Endothelial cell of umbilical vein (primary cell): ENCODE measurements at regions not wholly inside any gene's neighbourhood (a gene's known extent, or its start where the extent isn't known, plus 50 kb on each side); places are given as distances from the start of the nearest gene placed in this dataset.

Experiments used
- BruUV-seq: library from RNA; stranded (reverse); fragments of 400-500 nt; replicated peaks from 2 replicates; lab custom pipeline; 2021; lab: Mats Ljungman, UMichigan
- CTCF ChIA-PET: fragments of 300-600, 350-600 bp; sonication (Branson Sonifier 250); formaldehyde crosslinking; loops from one replicate; lab custom pipeline; 2021; ENCODE audit warnings: antibody characterized with exemption, inconsistent platforms; lab: Charles Lee
- POLR2A ChIA-PET: fragments of 300-600, 350-600 bp; sonication (Branson Sonifier 250); formaldehyde crosslinking; loops from one replicate; lab custom pipeline; 2021; ENCODE audit warnings: antibody characterized with exemption, inconsistent platforms; lab: Charles Lee
- DNase-seq: peaks from one replicate; pipeline ENCODE4 v3.0.0-alpha.2; 2011; ENCODE audit warnings: low read depth, low spot score
- FAIRE-seq: peaks from 2 replicates; lab custom pipeline; 2011; peaks lifted over from hg19 to GRCh38; lab: Jason Lieb, UNC
- H2AFZ ChIP-seq: 2 replicates; pipeline ENCODE4 v1.6.0; 2012; ENCODE audit warnings: low read depth, low read length, control low read depth, inconsistent platforms
- H3K27ac ChIP-seq: 2 replicates; pipeline ENCODE4 v1.5.1; 2011; ENCODE audit warnings: low read depth, mild to moderate bottlenecking, control low read depth, low read length, moderate library complexity; ENCODE audit not compliant: insufficient read depth
- H3K27me3 ChIP-seq, 2 experiments: 2 replicates each; pipeline versions ENCODE4 v1.6.0 to v1.6.1; 2011; ENCODE audit warnings: low read length in 2 of 2, mixed read lengths in 1 of 2; ENCODE audit not compliant: control insufficient read depth in 2 of 2, insufficient read depth in 2 of 2
- H3K36me3 ChIP-seq, 2 experiments: 2 replicates in 1 of 2; 3 replicates in 1 of 2; pipeline ENCODE4 v1.5.1; 2011; ENCODE audit warnings: low read length in 2 of 2, mild to moderate bottlenecking in 1 of 2, moderate library complexity in 1 of 2; ENCODE audit not compliant: control insufficient read depth in 2 of 2, insufficient read depth in 2 of 2; ENCODE audit errors: extremely low read depth in 1 of 2
- H3K4me1 ChIP-seq: 3 replicates; pipeline ENCODE4 v1.5.1; 2011; ENCODE audit warnings: mild to moderate bottlenecking, low read length; ENCODE audit not compliant: control insufficient read depth, insufficient read depth; ENCODE audit errors: extremely low read depth
- H3K4me2 ChIP-seq: 2 replicates; pipeline ENCODE4 v1.6.1; 2011; ENCODE audit warnings: low read length, control low read depth, mixed read lengths; ENCODE audit not compliant: insufficient read depth
- H3K4me3 ChIP-seq, 3 experiments: fragments of 200-600 bp in 1 of 3; sonication (generic), shearing (Covaris generic) in 1 of 3; replicated peaks in 1 of 3; 2 replicates each; pipeline ENCODE4 v1.5.1; 2011 to 2016; ENCODE audit warnings: control low read depth in 3 of 3, low read length in 3 of 3, mild to moderate bottlenecking in 2 of 3, inconsistent platforms in 1 of 3, low read depth in 1 of 3, moderate library complexity in 1 of 3; ENCODE audit not compliant: insufficient read depth in 1 of 3
- H3K79me2 ChIP-seq: 2 replicates; pipeline ENCODE4 v1.6.0; 2012; ENCODE audit warnings: low read length, inconsistent platforms; ENCODE audit not compliant: control insufficient read depth, insufficient read depth
- H3K9ac ChIP-seq: replicated peaks from 2 replicates; pipeline ENCODE3; 2011; ENCODE audit warnings: low read length, control low read depth; ENCODE audit not compliant: insufficient read depth; ENCODE audit errors: extremely low read depth
- H3K9me1 ChIP-seq: replicated peaks from 3 replicates; pipeline ENCODE4 v1.6.0; 2011; ENCODE audit warnings: mild to moderate bottlenecking, low read length; ENCODE audit not compliant: control insufficient read depth, insufficient read depth; ENCODE audit errors: extremely low read depth
- H3K9me3 ChIP-seq: replicated peaks from 2 replicates; pipeline ENCODE4 v1.5.1; 2012; ENCODE audit warnings: low read length, inconsistent platforms; ENCODE audit not compliant: control insufficient read depth, insufficient read depth
- H4K20me1 ChIP-seq: replicated peaks from 2 replicates; pipeline ENCODE3; 2011; ENCODE audit warnings: mild to moderate bottlenecking, low read length; ENCODE audit not compliant: control insufficient read depth, insufficient read depth; ENCODE audit errors: extremely low read depth
- EZH2 ChIP-seq: IDR thresholded peaks from 2 replicates; pipeline ENCODE4 v1.6.1; 2012; ENCODE audit warnings: borderline replicate concordance, low read depth, mild to moderate bottlenecking, moderate library complexity, low read length, inconsistent platforms; ENCODE audit not compliant: severe bottlenecking
- FOS ChIP-seq: IDR thresholded peaks from 2 replicates; pipeline ENCODE4 v1.6.1; 2011; ENCODE audit warnings: mild to moderate bottlenecking, low read length, moderate library complexity, borderline replicate concordance; ENCODE audit not compliant: insufficient read depth
- GATA2 ChIP-seq: IDR thresholded peaks from 2 replicates; pipeline ENCODE4 v1.7.0; 2011; ENCODE audit warnings: low read depth, mild to moderate bottlenecking, moderate library complexity, mixed read lengths, low read length; ENCODE audit not compliant: insufficient read length, insufficient read depth
- JUN ChIP-seq: IDR thresholded peaks from 2 replicates; pipeline ENCODE4 v1.6.1; 2011; ENCODE audit warnings: borderline replicate concordance, low read depth; ENCODE audit not compliant: insufficient read length, insufficient read depth
- MYC ChIP-seq: IDR thresholded peaks from one replicate; pipeline ENCODE4 v1.6.1; 2011; ENCODE audit warnings: mild to moderate bottlenecking, low read depth, low read length
- POLR2A ChIP-seq: IDR thresholded peaks from 2 replicates; pipeline ENCODE4 v1.6.1; 2012; ENCODE audit warnings: low read depth, mild to moderate bottlenecking, control low read depth, low read length
- POLR2AphosphoS5 ChIP-seq: IDR thresholded peaks from 2 replicates; pipeline ENCODE4 v1.6.1; 2012; ENCODE audit warnings: low read depth, mild to moderate bottlenecking, control low read depth, low read length, moderate library complexity; ENCODE audit not compliant: insufficient read depth
- dilution Hi-C: fragments of 300-500 bp; cut with MboI; formaldehyde crosslinking; loops from one replicate; pipeline ENCODE4 v1.15.0; 2019; ENCODE audit warnings: low sequenced_read_pairs; ENCODE audit not compliant: extremely low pct_ligation_motif_present
- intact Hi-C: fragments of 100-400 bp; cut with micrococcal nuclease; formaldehyde crosslinking; loops from one replicate; pipeline ENCODE4 v1.10.0; 2022
- TF ChIP-seq, protein P1 (sequence below): IDR thresholded peaks from 2 replicates; pipeline ENCODE4 v1.6.1; 2011; ENCODE audit not compliant: insufficient read depth, insufficient read length
- TF ChIP-seq, protein P2 (sequence below), 2 donors: IDR thresholded peaks; 1 replicate in 1 of 2; 2 replicates in 1 of 2; pipeline ENCODE4 v1.5.1; 2011; ENCODE audit warnings: low read length in 2 of 2, mild to moderate bottlenecking in 2 of 2, moderate library complexity in 2 of 2, control low read depth in 1 of 2, inconsistent platforms in 1 of 2, low read depth in 1 of 2; ENCODE audit not compliant: insufficient read depth in 1 of 2; ENCODE audit errors: extremely low read depth in 1 of 2

DNA sequence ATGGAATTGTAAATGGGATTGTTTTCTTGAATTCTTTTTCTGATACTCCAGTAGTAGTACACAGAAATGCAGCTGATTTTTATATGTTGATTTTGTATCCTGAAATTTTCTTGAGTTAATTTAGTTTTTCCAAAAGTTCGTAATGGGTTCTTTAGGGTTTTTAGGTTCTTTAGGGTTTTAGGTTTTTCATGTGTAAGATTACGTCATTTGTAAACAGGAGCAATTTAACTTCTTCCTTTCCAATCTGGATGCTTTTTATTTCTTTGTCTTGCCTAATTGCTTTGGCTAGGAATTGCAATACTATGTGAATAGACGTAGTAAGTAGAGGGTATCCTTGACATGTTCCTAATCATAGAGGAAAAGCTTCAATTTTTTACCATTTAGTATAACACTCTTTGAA is 568.6 kb downstream of the MMUT start:
- TF ChIP-seq, protein P1, sequence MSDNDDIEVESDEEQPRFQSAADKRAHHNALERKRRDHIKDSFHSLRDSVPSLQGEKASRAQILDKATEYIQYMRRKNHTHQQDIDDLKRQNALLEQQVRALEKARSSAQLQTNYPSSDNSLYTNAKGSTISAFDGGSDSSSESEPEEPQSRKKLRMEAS, result no peak
- TF ChIP-seq, protein P2, sequence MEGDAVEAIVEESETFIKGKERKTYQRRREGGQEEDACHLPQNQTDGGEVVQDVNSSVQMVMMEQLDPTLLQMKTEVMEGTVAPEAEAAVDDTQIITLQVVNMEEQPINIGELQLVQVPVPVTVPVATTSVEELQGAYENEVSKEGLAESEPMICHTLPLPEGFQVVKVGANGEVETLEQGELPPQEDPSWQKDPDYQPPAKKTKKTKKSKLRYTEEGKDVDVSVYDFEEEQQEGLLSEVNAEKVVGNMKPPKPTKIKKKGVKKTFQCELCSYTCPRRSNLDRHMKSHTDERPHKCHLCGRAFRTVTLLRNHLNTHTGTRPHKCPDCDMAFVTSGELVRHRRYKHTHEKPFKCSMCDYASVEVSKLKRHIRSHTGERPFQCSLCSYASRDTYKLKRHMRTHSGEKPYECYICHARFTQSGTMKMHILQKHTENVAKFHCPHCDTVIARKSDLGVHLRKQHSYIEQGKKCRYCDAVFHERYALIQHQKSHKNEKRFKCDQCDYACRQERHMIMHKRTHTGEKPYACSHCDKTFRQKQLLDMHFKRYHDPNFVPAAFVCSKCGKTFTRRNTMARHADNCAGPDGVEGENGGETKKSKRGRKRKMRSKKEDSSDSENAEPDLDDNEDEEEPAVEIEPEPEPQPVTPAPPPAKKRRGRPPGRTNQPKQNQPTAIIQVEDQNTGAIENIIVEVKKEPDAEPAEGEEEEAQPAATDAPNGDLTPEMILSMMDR (IDR thresholded peaks at IDR 0.05; ENCODE audit: extremely low read depth in 1 of 2, insufficient read depth in 1 of 2, low read depth in 1 of 2, low read length in 2 of 2), result no peak
- TF ChIP-seq POLR2AphosphoS5 (no peak), GATA2 (no peak), FOS (no peak), MYC (no peak), JUN (no peak), POLR2A (no peak), EZH2 (no peak)
- no peak for DNase-seq
- Histone ChIP-seq H3K27me3 (no peaks in the 10 kb centered on the region), H3K4me2 (no peak overlapping the region), H3K9me3 (no peaks in the 10 kb centered on the region), H3K9me1 (no peaks in the 10 kb centered on the region), H3K36me3 (no peaks in the 10 kb centered on the region), H4K20me1 (no peaks in the 10 kb centered on the region), H3K9ac (no peak overlapping the region), H3K27ac (no peak overlapping the region), H3K79me2 (no peaks in the 10 kb centered on the region), H3K4me1 (no peaks in the 10 kb centered on the region), H3K4me3 (no peak overlapping the region), H2AFZ (no peak overlapping the region)
- no peak for FAIRE-seq
- intact Hi-C loops, result no loop called here
- dilution Hi-C loops, result no loop called here
- POLR2A ChIA-PET, result no interaction called here
- CTCF ChIA-PET, result interaction anchor here (1.0 to 1.9 kb wide), 4 partner anchors 9 to 516 kb away, joined by 3 to 4 read pairs (median 4); no protein-coding TSS in a partner anchor
- BruUV-seq, result no TSS peak
